AG04450 (cell line): ENCODE measurements at regions not wholly inside any gene's neighbourhood (a gene's known extent, or its start where the extent isn't known, plus 50 kb on each side); places are given as distances from the start of the nearest gene placed in this dataset.

Experiments used
- CTCF ChIA-PET: fragments of 300-600, 350-600 bp; formaldehyde crosslinking; extraction: SDS; loops from one replicate; lab custom pipeline; 2022; ENCODE audit warnings: antibody characterized with exemption, inconsistent platforms; lab: Charles Lee
- POLR2A ChIA-PET: fragments of 350-600 bp; formaldehyde crosslinking; extraction: SDS; loops from one replicate; lab custom pipeline; 2021; ENCODE audit warnings: antibody characterized with exemption, inconsistent platforms; lab: Yijun Ruan, JAX
- DNase-seq: peaks from one replicate; pipeline ENCODE4 v3.0.0-alpha.2; 2011; ENCODE audit warnings: low read depth, low spot score
- H3K27ac ChIP-seq: one replicate; pipeline ENCODE4 v1.5.1; 2012; ENCODE audit warnings: low read depth, low read length, control low read depth
- H3K27me3 ChIP-seq: one replicate; pipeline ENCODE4 v1.6.0; 2012; ENCODE audit warnings: low read length; ENCODE audit not compliant: control insufficient read depth, insufficient read depth
- H3K4me3 ChIP-seq: 2 replicates; pipeline ENCODE4 v1.5.1; 2011; ENCODE audit warnings: mild to moderate bottlenecking, low read depth, low read length, control low read depth
- H3K9me3 ChIP-seq: 2 replicates; pipeline ENCODE4 v1.5.1; 2012; ENCODE audit warnings: low read length; ENCODE audit not compliant: control insufficient read depth, insufficient read depth
- TF ChIP-seq, protein P1 (sequence below): IDR thresholded peaks from 2 replicates; pipeline ENCODE4 v1.5.1; 2011; ENCODE audit warnings: low read depth, low read length, control low read depth, inconsistent platforms

DNA sequence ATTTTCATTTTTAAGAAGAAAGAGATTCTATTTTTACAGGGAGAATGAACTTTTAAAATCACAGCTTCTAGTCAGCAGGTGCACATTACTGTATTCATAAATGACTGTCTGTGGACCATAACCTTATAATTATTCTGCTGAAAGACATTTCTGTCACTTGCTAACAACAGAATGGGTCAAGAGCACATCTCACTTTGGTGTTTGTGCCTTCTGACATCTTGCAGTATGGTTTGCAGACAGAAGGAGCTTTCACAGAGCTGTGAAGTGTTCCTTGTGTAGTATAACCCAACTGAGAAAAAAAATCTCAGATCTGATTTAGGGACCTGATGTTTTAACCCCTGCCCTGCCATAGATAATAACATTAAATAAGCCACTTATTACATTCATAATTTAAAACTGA, 131.4 kb upstream of the CTSO start:
- ChIA-PET CTCF (no interaction called here), POLR2A (no interaction called here)

DNA sequence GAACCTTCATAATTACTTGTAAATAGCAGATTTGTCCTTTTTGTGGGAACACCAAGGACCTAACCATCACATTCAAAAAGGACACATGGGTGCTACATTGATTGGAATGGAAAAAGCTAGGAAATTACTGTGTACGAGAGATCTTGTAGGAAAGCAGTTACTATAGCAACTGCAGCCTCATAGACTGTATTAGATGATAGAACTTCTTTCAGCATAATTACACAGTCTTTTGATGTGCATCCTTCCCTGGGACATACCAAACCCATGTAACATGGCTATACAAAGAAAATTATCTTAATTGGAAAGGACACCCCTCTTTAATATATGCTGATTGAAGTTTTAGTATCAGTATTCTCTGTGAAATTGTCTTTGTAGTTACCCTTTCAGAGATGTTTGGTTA, 130.7 kb upstream of the CTSO start:
- Histone ChIP-seq H3K27ac (no peak overlapping the region), H3K9me3 (no peaks in the 10 kb centered on the region), H3K27me3 (no peaks in the 10 kb centered on the region), H3K4me3 (no peak overlapping the region)
- TF ChIP-seq, protein P1, sequence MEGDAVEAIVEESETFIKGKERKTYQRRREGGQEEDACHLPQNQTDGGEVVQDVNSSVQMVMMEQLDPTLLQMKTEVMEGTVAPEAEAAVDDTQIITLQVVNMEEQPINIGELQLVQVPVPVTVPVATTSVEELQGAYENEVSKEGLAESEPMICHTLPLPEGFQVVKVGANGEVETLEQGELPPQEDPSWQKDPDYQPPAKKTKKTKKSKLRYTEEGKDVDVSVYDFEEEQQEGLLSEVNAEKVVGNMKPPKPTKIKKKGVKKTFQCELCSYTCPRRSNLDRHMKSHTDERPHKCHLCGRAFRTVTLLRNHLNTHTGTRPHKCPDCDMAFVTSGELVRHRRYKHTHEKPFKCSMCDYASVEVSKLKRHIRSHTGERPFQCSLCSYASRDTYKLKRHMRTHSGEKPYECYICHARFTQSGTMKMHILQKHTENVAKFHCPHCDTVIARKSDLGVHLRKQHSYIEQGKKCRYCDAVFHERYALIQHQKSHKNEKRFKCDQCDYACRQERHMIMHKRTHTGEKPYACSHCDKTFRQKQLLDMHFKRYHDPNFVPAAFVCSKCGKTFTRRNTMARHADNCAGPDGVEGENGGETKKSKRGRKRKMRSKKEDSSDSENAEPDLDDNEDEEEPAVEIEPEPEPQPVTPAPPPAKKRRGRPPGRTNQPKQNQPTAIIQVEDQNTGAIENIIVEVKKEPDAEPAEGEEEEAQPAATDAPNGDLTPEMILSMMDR, result no peak
- POLR2A ChIA-PET, result no interaction called here
- DNase-seq, result no peak
- CTCF ChIA-PET, result no interaction called here

More for the DNA sequence above, 131.4 kb upstream of the CTSO start:
- no peaks in the 10 kb centered on the region for H3K9me3 ChIP-seq
- TF ChIP-seq, protein P1, result no peak
- no peaks in the 10 kb centered on the region for H3K27me3 ChIP-seq
- H3K4me3 ChIP-seq, result no peak overlapping the region
- DNase-seq, result no peak
- H3K27ac ChIP-seq, result no peak overlapping the region

DNA sequence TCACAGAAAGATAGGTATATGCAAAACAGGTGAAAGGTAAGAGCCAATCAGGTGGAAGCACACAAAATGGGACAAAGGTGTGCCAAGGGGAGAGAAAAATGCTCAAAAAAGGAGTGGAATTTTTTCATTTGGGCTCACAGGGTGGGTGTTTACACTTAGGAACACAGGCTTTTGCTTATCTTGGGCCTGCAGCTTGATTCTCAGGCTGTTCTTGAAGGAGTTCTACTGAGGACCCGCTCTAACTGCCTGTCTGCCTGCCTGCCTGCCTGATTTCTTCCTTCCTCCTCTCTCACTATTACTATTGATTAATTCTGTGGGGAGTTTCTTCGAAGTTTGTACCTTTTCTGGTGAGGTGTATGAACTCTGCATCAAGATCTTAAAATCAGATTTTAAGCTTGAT, 120.3 kb upstream of the CTSO start:
- H3K4me3 ChIP-seq, result no peak overlapping the region
- CTCF ChIA-PET, result no interaction called here
- POLR2A ChIA-PET, result no interaction called here
- TF ChIP-seq, protein P1, result no peak
- DNase-seq, result no peak
- peaks cover 2% of the 10 kb centered on the region; the same call in 1 of the 2 replicates for H3K9me3 ChIP-seq
- H3K27me3 ChIP-seq, result no peaks in the 10 kb centered on the region
- H3K27ac ChIP-seq, result no peak overlapping the region

DNA sequence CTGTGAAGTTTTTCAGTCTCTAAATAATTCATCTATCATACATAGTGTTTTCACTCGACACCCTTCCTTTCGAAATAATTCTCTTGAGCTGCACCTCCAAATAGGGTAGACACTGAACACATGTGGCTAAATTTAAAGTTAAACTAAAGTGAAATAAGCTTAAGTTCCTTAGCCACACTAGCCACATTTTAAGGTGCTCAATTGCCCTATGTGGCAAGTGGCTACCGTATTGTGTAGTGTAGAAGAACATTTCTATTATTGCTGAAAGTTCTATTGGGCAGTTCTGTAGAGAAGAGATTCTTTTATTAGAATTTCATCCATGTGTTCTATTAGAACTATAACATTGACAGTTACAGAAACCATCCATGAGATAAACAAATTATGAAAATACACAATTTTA, 107.0 kb upstream of the CTSO start:
- H3K9me3 ChIP-seq, result no peaks in the 10 kb centered on the region
- ChIA-PET POLR2A (no interaction called here), CTCF (no interaction called here)
- no peak overlapping the region for H3K4me3 ChIP-seq
- no peak for DNase-seq
- no peaks in the 10 kb centered on the region for H3K27me3 ChIP-seq
- TF ChIP-seq, protein P1, result no peak
- no peak overlapping the region for H3K27ac ChIP-seq

DNA sequence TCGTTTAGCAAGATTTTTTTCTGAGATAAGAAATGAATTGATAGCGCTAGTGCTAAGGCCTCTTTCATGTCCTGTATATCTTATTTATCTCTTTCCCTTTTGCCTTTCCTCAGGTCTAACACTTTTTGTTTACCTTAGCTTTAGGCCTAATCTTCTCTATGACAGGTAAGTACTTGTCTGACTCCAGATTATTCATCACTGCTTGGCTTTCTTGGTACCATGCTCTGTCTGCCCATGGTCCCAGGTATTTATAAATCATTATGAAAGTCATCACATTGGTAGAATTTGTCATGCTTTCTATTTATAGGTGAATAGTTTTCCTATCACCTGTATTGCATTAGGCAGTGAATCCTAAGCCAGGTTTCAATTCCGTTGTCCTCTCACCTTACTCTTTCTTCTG, 99.5 kb upstream of the CTSO start:
- ChIA-PET POLR2A (no interaction called here), CTCF (no interaction called here)
- TF ChIP-seq, protein P1, result no peak
- Histone ChIP-seq H3K4me3 (no peak overlapping the region), H3K9me3 (no peaks in the 10 kb centered on the region), H3K27ac (no peak overlapping the region), H3K27me3 (no peaks in the 10 kb centered on the region)
- no peak for DNase-seq
